ENCODE measurements at regions not wholly inside any gene's neighbourhood (a gene's known extent, or its start where the extent isn't known, plus 50 kb on each side); places are given as distances from the start of the nearest gene placed in this dataset.

GRCh38 chr6:16007146-16007545 lies 121.7 kb upstream of the MYLIP start:
- Histone ChIP-seq H3K4me3 (no peak overlapping the region), H3K9me2 (ENCODE audit: insufficient read depth) (no peaks in the 10 kb centered on the region), H3K9ac (no peak overlapping the region), H3K4me1 (ENCODE audit: insufficient read depth) (no peaks in the 10 kb centered on the region), H4K20me1 (ENCODE audit: insufficient read depth) (no peaks in the 10 kb centered on the region), H3K9me3 (ENCODE audit: low read depth) (no peaks in the 10 kb centered on the region), H3K4me2 (ENCODE audit: unreplicated experiment) (no peak overlapping the region), H3K36me3 (ENCODE audit: low read depth) (no peaks in the 10 kb centered on the region), H3K27me3 (replicated peaks; ENCODE audit: insufficient read depth) (peaks cover 8% of the 10 kb centered on the region), H3K27ac (no peak overlapping the region), H2AFZ (no peak overlapping the region), H3F3A (ENCODE audit: insufficient read depth) (no peaks in the 10 kb centered on the region), H3K79me2 (ENCODE audit: insufficient read depth) (no peaks in the 10 kb centered on the region)
- TF ChIP-seq EZH2 (IDR thresholded peaks at IDR 0.05; ENCODE audit: insufficient read depth, poor library complexity, severe bottlenecking) (no peak), EZH2phosphoT487 (IDR thresholded peaks at IDR 0.05; ENCODE audit: insufficient read depth, low read depth) (no peak)
- WGBS, 2 experiments (ENCODE audit: low coverage in 1 of 2, low lambda C conversion rate in 2 of 2, missing lambda C conversion rate in 2 of 2) = 27 to 41% methylated on average over 3 of the region's 3 CpGs
- DNase-seq = no peak
- in situ Hi-C loops (cut with MboI) = no loop called here

DNA sequence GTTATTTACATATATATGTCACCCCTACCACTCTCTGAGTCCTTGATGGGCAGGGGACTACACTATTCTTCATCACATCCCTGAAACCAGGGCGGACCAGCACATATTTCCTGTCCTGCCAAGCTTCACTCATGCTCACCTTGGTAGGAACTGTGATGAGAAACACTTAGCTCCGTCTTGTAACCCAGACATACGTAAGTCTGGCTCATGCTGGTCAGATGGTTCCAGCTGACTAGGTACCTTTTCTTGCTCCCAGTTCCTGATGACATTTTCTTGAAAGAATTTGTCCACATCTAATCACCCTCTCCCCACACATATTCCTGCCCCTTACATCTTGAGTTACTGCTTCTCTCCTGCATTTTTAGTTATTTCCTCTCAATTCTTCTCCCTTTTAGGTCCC lies 122.2 kb upstream of the MYLIP start:
- Histone ChIP-seq H3K9ac (no peak overlapping the region), H3K4me1 (ENCODE audit: insufficient read depth) (no peaks in the 10 kb centered on the region), H3K4me2 (ENCODE audit: unreplicated experiment) (no peak overlapping the region), H3K27me3 (replicated peaks; ENCODE audit: insufficient read depth) (peaks cover 8% of the 10 kb centered on the region), H2AFZ (no peak overlapping the region), H3F3A (ENCODE audit: insufficient read depth) (no peaks in the 10 kb centered on the region), H3K9me3 (ENCODE audit: low read depth) (no peaks in the 10 kb centered on the region), H3K79me2 (ENCODE audit: insufficient read depth) (no peaks in the 10 kb centered on the region), H3K36me3 (ENCODE audit: low read depth) (no peaks in the 10 kb centered on the region), H3K4me3 (no peak overlapping the region), H3K27ac (no peak overlapping the region), H3K9me2 (ENCODE audit: insufficient read depth) (no peaks in the 10 kb centered on the region), H4K20me1 (ENCODE audit: insufficient read depth) (no peaks in the 10 kb centered on the region)
- in situ Hi-C loops (cut with MboI) = no loop called here
- TF ChIP-seq EZH2phosphoT487 (IDR thresholded peaks at IDR 0.05; ENCODE audit: insufficient read depth, low read depth) = no peak
- TF ChIP-seq EZH2 (IDR thresholded peaks at IDR 0.05; ENCODE audit: insufficient read depth, poor library complexity, severe bottlenecking) = no peak
- 73 to 75% methylated on average over 3 of the region's 3 CpGs for WGBS, 2 experiments (ENCODE audit: low coverage in 1 of 2, low lambda C conversion rate in 2 of 2, missing lambda C conversion rate in 2 of 2)
- DNase-seq = no peak

GRCh38 chr6:16004934-16005679 lies 123.8 kb upstream of the MYLIP start:
- H3K9ac ChIP-seq = no peak overlapping the region
- H3K9me2 ChIP-seq (ENCODE audit: insufficient read depth) = no peaks in the 10 kb centered on the region
- no peaks in the 10 kb centered on the region for H3K79me2 ChIP-seq (ENCODE audit: insufficient read depth)
- H4K20me1 ChIP-seq (ENCODE audit: insufficient read depth) = no peaks in the 10 kb centered on the region
- no peak overlapping the region for H2AFZ ChIP-seq
- no peaks in the 10 kb centered on the region for H3K36me3 ChIP-seq (ENCODE audit: low read depth)
- TF ChIP-seq EZH2phosphoT487 (IDR thresholded peaks at IDR 0.05; ENCODE audit: insufficient read depth, low read depth) (no peak), EZH2 (IDR thresholded peaks at IDR 0.05; ENCODE audit: insufficient read depth, poor library complexity, severe bottlenecking) (no peak)
- H3K27ac ChIP-seq = no peak overlapping the region
- H3K4me2 ChIP-seq (ENCODE audit: unreplicated experiment) = no peak overlapping the region
- no peaks in the 10 kb centered on the region for H3F3A ChIP-seq (ENCODE audit: insufficient read depth)
- in situ Hi-C loops (cut with MboI) = no loop called here
- H3K27me3 ChIP-seq (replicated peaks; ENCODE audit: insufficient read depth) = peaks cover 8% of the 10 kb centered on the region
- WGBS, 2 experiments (ENCODE audit: low coverage in 1 of 2, low lambda C conversion rate in 2 of 2, missing lambda C conversion rate in 2 of 2) = 37 to 39% methylated on average over 5 of the region's 5 CpGs
- H3K4me3 ChIP-seq = no peak overlapping the region
- H3K4me1 ChIP-seq (ENCODE audit: insufficient read depth) = no peaks in the 10 kb centered on the region
- DNase-seq = no peak
- H3K9me3 ChIP-seq (ENCODE audit: low read depth) = no peaks in the 10 kb centered on the region

- TF ChIP-seq EZH2phosphoT487 (IDR thresholded peaks at IDR 0.05; ENCODE audit: insufficient read depth, low read depth) (no peak), EZH2 (IDR thresholded peaks at IDR 0.05; ENCODE audit: insufficient read depth, poor library complexity, severe bottlenecking) (no peak)
- H4K20me1 ChIP-seq (ENCODE audit: insufficient read depth) = no peaks in the 10 kb centered on the region
- peaks cover 8% of the 10 kb centered on the region for H3K27me3 ChIP-seq (replicated peaks; ENCODE audit: insufficient read depth)
- H3K27ac ChIP-seq = no peak overlapping the region
- H3F3A ChIP-seq (ENCODE audit: insufficient read depth) = no peaks in the 10 kb centered on the region
- no peak overlapping the region for H3K4me3 ChIP-seq
- no peak overlapping the region for H3K9ac ChIP-seq
- no peak for DNase-seq
- no peaks in the 10 kb centered on the region for H3K36me3 ChIP-seq (ENCODE audit: low read depth)
- H3K4me1 ChIP-seq (ENCODE audit: insufficient read depth) = no peaks in the 10 kb centered on the region
- in situ Hi-C loops (cut with MboI) = no loop called here
- no peak overlapping the region for H3K4me2 ChIP-seq (ENCODE audit: unreplicated experiment)
- no peak overlapping the region for H2AFZ ChIP-seq
- no peaks in the 10 kb centered on the region for H3K79me2 ChIP-seq (ENCODE audit: insufficient read depth)
- H3K9me3 ChIP-seq (ENCODE audit: low read depth) = no peaks in the 10 kb centered on the region
- no peaks in the 10 kb centered on the region for H3K9me2 ChIP-seq (ENCODE audit: insufficient read depth)
- 54 to 60% methylated on average over 2 of the region's 2 CpGs for WGBS, 2 experiments (ENCODE audit: low coverage in 1 of 2, low lambda C conversion rate in 2 of 2, missing lambda C conversion rate in 2 of 2)
Measured at GRCh38 chr6:16003197-16003491, 125.7 kb upstream of the MYLIP start.

Data from GM23248 (cell line).